Spleen (tissue), 11 donors: ENCODE measurements at regions not wholly inside any gene's neighbourhood (a gene's known extent, or its start where the extent isn't known, plus 50 kb on each side); places are given as distances from the start of the nearest gene placed in this dataset.

ENCODE experiments used
- DNase-seq: peaks from one replicate; pipeline ENCODE4 v3.0.0-alpha.2; 2020
- H3K27ac ChIP-seq, 8 donors: fragments of 200-600 bp; sonication (generic) in 7 of 8; 1 replicate in 4 of 8; 2 replicates in 4 of 8; pipeline versions ENCODE4 v1.5.0 to v1.8.0; 2016 to 2021; ENCODE audit warnings: inconsistent platforms in 4 of 8, mild to moderate bottlenecking in 4 of 8, moderate library complexity in 1 of 8
- H3K27me3 ChIP-seq, 7 donors: fragments of 200-600 bp; sonication (generic) in 6 of 7; replicated peaks in 1 of 7; 1 replicate in 4 of 7; 2 replicates in 3 of 7; pipeline versions ENCODE4 v1.5.0 to v1.8.0; 2016 to 2021; ENCODE audit warnings: inconsistent platforms in 3 of 7, mild to moderate bottlenecking in 1 of 7
- H3K36me3 ChIP-seq, 6 donors: fragments of 200-600 bp; sonication (generic) in 5 of 6; 1 replicate in 4 of 6; 2 replicates in 2 of 6; pipeline versions ENCODE4 v1.5.0 to v1.8.0; 2016 to 2021; ENCODE audit warnings: inconsistent platforms in 2 of 6
- H3K4me1 ChIP-seq, 6 donors: fragments of 200-600 bp; sonication (generic) in 5 of 6; 1 replicate in 3 of 6; 2 replicates in 3 of 6; pipeline versions ENCODE4 v1.5.0 to v1.8.0; 2016 to 2021; ENCODE audit warnings: inconsistent platforms in 3 of 6
- H3K4me3 ChIP-seq, 8 donors: fragments of 200-600 bp; sonication (generic) in 7 of 8; 1 replicate in 4 of 8; 2 replicates in 4 of 8; pipeline versions ENCODE4 v1.5.0 to v1.8.0; 2016 to 2021; ENCODE audit warnings: inconsistent platforms in 4 of 8, mild to moderate bottlenecking in 4 of 8, moderate library complexity in 2 of 8
- H3K9me3 ChIP-seq, 8 donors: fragments of 200-600 bp; sonication (generic) in 7 of 8; 1 replicate in 4 of 8; 2 replicates in 4 of 8; pipeline versions ENCODE4 v1.5.0 to v1.8.0; 2016 to 2021; ENCODE audit warnings: inconsistent platforms in 4 of 8
- POLR2A ChIP-seq, 3 donors: fragments of 450-650 bp; IDR thresholded peaks; one replicate each; pipeline ENCODE4 v1.5.1; 2017; ENCODE audit warnings: antibody characterized with exemption in 3 of 3, mild to moderate bottlenecking in 1 of 3
- POLR2AphosphoS5 ChIP-seq, 3 donors: sonication (generic); formaldehyde crosslinking; IDR thresholded peaks; one replicate each; pipeline ENCODE4 v1.5.1; 2017; ENCODE audit warnings: antibody characterized with exemption in 3 of 3
- WGBS, 5 donors: extraction: QIAGEN DNeasy Blood & Tissue Kit in 3 of 5; methylation state at CpG; one replicate each; pipeline versions ENCODE4 v1.1.5 to v1.1.7; 2013 to 2018; 5-methylcytosine and 5-hydroxymethylcytosine counted together
- intact Hi-C: fragments of 100-400 bp; cut with DNase I; formaldehyde crosslinking; loops from one replicate; pipeline ENCODE4 v1.15.0; 2023; ENCODE audit warnings: low total_unique reads
- TF ChIP-seq, protein P1 (sequence below), 11 experiments: fragments of 200-600 bp in 7 of 11; fragments of 450-650 bp in 4 of 11; sonication (generic) in 4 of 11; IDR thresholded peaks in 8 of 11; conservative IDR thresholded peaks in 3 of 11; 1 replicate in 7 of 11; 2 replicates in 4 of 11; pipeline versions ENCODE4 v1.4.0 to v1.8.0; 2016 to 2021; ENCODE audit warnings: antibody characterized with exemption in 11 of 11, inconsistent platforms in 4 of 11, mild to moderate bottlenecking in 1 of 11
- donor health status: healthy with polysubstance abuse.
- donor health status: DM: no; HTN: no; CAD: no; lungs with moderate emphysema.
- donor health status: DM: no; HTN: no; CAD: no.
- donor health status: Bipolar disorder and iron deficiency.
- donor health status: healthy.
- donor health status: DM: no; HTN: no; CAD: no.
- donor health status: DM: yes; HTN: yes; CAD: no.

DNA sequence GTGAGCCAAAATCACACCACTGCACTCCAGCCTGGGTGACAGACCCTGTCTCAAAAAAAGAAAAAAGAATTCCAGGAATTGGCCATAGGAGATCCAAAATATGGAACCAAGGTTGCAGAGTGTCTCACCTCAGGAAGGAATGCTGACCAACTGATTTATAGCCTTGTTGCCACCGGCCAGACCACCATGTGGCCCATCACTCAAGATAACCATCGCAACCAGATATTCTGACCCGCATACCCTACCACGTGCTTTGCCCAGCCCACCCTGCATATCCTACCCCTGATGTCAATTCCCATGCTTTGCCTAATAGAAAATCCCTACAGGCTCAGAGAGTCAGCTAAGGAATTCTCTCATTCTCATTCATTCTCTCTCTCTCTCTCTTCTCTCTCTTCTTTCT is 95.1 kb upstream of the DOCK9 start:
- 68 to 83% (median 77%) methylated on average over 4 of the region's 4 CpGs for WGBS, 5 donors
- intact Hi-C loops, result no loop called here
- Histone ChIP-seq H3K4me3 (no peak overlapping the region), H3K36me3 (no peaks in the 10 kb centered on the region), H3K27ac (no peak overlapping the region), H3K9me3 (peaks cover 0 to 15% (median 10%) of the 10 kb centered on the region in 8 donors), H3K27me3 (no peaks in the 10 kb centered on the region), H3K4me1 (peaks cover 0 to 28% (median 16%) of the 10 kb centered on the region in 6 donors)
- DNase-seq, result no peak
- TF ChIP-seq, protein P1, sequence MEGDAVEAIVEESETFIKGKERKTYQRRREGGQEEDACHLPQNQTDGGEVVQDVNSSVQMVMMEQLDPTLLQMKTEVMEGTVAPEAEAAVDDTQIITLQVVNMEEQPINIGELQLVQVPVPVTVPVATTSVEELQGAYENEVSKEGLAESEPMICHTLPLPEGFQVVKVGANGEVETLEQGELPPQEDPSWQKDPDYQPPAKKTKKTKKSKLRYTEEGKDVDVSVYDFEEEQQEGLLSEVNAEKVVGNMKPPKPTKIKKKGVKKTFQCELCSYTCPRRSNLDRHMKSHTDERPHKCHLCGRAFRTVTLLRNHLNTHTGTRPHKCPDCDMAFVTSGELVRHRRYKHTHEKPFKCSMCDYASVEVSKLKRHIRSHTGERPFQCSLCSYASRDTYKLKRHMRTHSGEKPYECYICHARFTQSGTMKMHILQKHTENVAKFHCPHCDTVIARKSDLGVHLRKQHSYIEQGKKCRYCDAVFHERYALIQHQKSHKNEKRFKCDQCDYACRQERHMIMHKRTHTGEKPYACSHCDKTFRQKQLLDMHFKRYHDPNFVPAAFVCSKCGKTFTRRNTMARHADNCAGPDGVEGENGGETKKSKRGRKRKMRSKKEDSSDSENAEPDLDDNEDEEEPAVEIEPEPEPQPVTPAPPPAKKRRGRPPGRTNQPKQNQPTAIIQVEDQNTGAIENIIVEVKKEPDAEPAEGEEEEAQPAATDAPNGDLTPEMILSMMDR (IDR thresholded peaks at IDR 0.05 in 8 of 11, conservative IDR thresholded peaks at IDR 0.05 in 3 of 11), result no peak
- TF ChIP-seq POLR2AphosphoS5 (IDR thresholded peaks at IDR 0.05), result no peak
- no peak for TF ChIP-seq POLR2A (IDR thresholded peaks at IDR 0.05)

DNA sequence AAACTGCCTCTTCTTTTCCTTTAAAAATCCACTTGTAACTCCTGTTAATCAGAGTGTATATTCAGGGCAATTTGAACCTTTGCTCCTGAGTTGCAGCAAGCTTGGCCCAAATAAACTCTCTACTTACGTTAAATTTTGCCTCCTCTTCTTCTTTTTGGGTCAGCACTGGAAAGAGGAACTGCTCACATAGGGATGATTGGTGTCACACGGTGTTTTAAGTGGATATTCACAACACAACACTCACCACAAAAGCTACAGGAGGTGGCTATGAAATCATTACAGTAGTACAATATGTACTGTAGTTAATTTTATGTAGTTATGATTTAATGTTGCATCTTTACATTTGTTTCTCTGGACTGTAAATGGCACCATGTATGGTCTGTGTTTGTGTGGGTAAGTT is 96.8 kb upstream of the DOCK9 start:
- Histone ChIP-seq H3K27ac (no peak overlapping the region), H3K4me1 (peaks cover 0 to 32% (median 16%) of the 10 kb centered on the region in 6 donors), H3K27me3 (no peaks in the 10 kb centered on the region), H3K4me3 (no peak overlapping the region), H3K36me3 (no peaks in the 10 kb centered on the region), H3K9me3 (peaks cover 0 to 15% (median 10%) of the 10 kb centered on the region in 8 donors)
- intact Hi-C loops, result no loop called here
- TF ChIP-seq POLR2A (IDR thresholded peaks at IDR 0.05) (no peak), POLR2AphosphoS5 (IDR thresholded peaks at IDR 0.05) (no peak)
- WGBS, 5 donors, result 60 to 73% (median 63%) methylated on average over 2 of the region's 2 CpGs
- DNase-seq, result no peak

GRCh38 chr13:99075268-99076191 is 97.7 kb upstream of the DOCK9 start:
- WGBS, 5 donors, result 67 to 89% (median 74%) methylated on average over 1 of the region's 1 CpG
- no peak for DNase-seq
- Histone ChIP-seq H3K36me3 (no peaks in the 10 kb centered on the region), H3K27me3 (peaks cover 0 to 2% (median 0%) of the 10 kb centered on the region in 7 donors), H3K4me1 (peaks cover 0 to 32% (median 16%) of the 10 kb centered on the region in 6 donors), H3K4me3 (no peak overlapping the region), H3K9me3 (peaks cover 0 to 15% (median 10%) of the 10 kb centered on the region in 8 donors), H3K27ac (peak overlapping the region in 7 of 8 donors; percentile 17 to 72 (median 50))
- no peak for TF ChIP-seq POLR2AphosphoS5 (IDR thresholded peaks at IDR 0.05)
- no peak for TF ChIP-seq POLR2A (IDR thresholded peaks at IDR 0.05)
- TF ChIP-seq, protein P1 (IDR thresholded peaks at IDR 0.05 in 8 of 11, conservative IDR thresholded peaks at IDR 0.05 in 3 of 11), result no peak
- intact Hi-C loops, result no loop called here

DNA sequence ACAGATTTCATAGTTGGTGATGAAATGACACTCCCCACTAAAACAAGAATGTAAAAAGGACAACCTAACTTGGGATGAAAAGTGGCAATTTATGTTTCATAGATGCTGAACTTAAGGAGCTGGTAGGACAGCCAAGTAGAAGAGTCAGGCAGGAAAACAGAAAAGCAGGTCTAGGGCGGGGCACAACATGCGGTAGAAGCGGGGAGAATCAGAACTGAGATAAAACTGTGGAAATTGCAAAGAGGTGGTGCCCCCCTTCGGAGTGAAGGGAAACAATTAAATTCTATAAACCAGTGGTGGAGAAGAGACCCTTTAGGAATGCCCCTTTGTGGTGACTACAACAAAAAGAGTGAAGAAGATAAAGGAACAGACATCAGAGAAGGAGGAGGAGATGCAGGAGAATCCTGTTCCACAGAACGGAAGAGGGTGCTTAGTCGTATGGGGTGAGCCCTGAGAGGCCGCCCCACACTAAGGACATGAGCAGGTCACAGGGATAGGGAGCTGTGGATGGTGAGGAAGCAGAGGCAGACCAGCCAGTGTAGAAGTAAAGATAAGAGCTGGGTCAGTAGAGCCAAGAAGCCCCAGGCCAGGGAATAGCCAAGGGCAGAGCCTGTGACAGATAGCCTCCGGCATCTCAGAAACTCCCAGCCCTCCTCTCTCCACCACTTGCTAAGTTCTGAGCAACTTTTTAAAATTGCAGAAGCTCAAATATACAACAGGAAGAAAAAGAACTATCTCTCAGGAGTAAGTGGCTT is 100.3 kb upstream of the DOCK9 start:
- TF ChIP-seq POLR2AphosphoS5 (IDR thresholded peaks at IDR 0.05) (no peak), POLR2A (IDR thresholded peaks at IDR 0.05) (no peak)
- TF ChIP-seq, protein P1 (IDR thresholded peaks at IDR 0.05 in 8 of 11, conservative IDR thresholded peaks at IDR 0.05 in 3 of 11), result no peak
- Histone ChIP-seq H3K4me1 (peaks cover 0 to 32% (median 16%) of the 10 kb centered on the region in 6 donors), H3K9me3 (peaks cover 0 to 15% (median 9%) of the 10 kb centered on the region in 8 donors), H3K27me3 (peaks cover 0 to 4% (median 0%) of the 10 kb centered on the region in 7 donors), H3K4me3 (no peak overlapping the region), H3K36me3 (no peaks in the 10 kb centered on the region), H3K27ac (no peak overlapping the region)
- DNase-seq, result no peak
- 91 to 93% (median 92%) methylated on average over 8 of the region's 8 CpGs for WGBS, 5 donors
- intact Hi-C loops, result no loop called here
